Mucosa of rectum (tissue), 2 donors: ENCODE measurements at regions not wholly inside any gene's neighbourhood (a gene's known extent, or its start where the extent isn't known, plus 50 kb on each side); places are given as distances from the start of the nearest gene placed in this dataset.

ENCODE experiments used
- H3K27ac ChIP-seq, 2 donors: one replicate each; pipeline ENCODE4 v1.7.0; 2013; ENCODE audit warnings: inconsistent platforms in 2 of 2, low read depth in 2 of 2, low read length in 2 of 2
- H3K27me3 ChIP-seq, 2 donors: one replicate each; pipeline ENCODE4 v1.7.0; 2013; ENCODE audit warnings: low read length in 2 of 2; ENCODE audit not compliant: control insufficient read depth in 2 of 2, insufficient read depth in 2 of 2
- H3K36me3 ChIP-seq, 2 donors: one replicate each; pipeline ENCODE4 v1.7.0; 2013; ENCODE audit warnings: low read length in 2 of 2; ENCODE audit not compliant: control insufficient read depth in 2 of 2, insufficient read depth in 2 of 2
- H3K4me1 ChIP-seq, 2 donors: one replicate each; pipeline ENCODE4 v1.7.0; 2013; ENCODE audit warnings: low read length in 2 of 2, mild to moderate bottlenecking in 1 of 2; ENCODE audit not compliant: control insufficient read depth in 2 of 2, insufficient read depth in 2 of 2
- H3K4me3 ChIP-seq, 2 donors: one replicate each; pipeline ENCODE4 v1.7.0; 2013; ENCODE audit warnings: low read length in 2 of 2
- H3K9ac ChIP-seq, 2 donors: one replicate each; pipeline ENCODE4 v1.7.0; 2013; ENCODE audit warnings: low read length in 2 of 2, low read depth in 1 of 2, mild to moderate bottlenecking in 1 of 2
- H3K9me3 ChIP-seq, 2 donors: one replicate each; pipeline ENCODE4 v1.7.0; 2013; ENCODE audit warnings: low read length in 2 of 2; ENCODE audit not compliant: control insufficient read depth in 2 of 2
- donor health status: healthy.
- donor health status: Normal muscosa, but diverticular disease.

- Histone ChIP-seq H3K9ac (no peak overlapping the region), H3K9me3 (no peaks in the 10 kb centered on the region), H3K27ac (no peak overlapping the region), H3K36me3 (no peaks in the 10 kb centered on the region), H3K27me3 (no peaks in the 10 kb centered on the region), H3K4me3 (no peak overlapping the region), H3K4me1 (no peaks in the 10 kb centered on the region)
These were observed 488.6 kb upstream of the HS6ST1 start for GRCh38 chr2:128807317-128807716.

GRCh38 chr2:128808462-128809258 lies 490.0 kb upstream of the HS6ST1 start:
- Histone ChIP-seq H3K9ac (no peak overlapping the region), H3K27ac (no peak overlapping the region), H3K27me3 (no peaks in the 10 kb centered on the region), H3K9me3 (no peaks in the 10 kb centered on the region), H3K4me1 (no peaks in the 10 kb centered on the region), H3K36me3 (no peaks in the 10 kb centered on the region), H3K4me3 (no peak overlapping the region)

- no peak overlapping the region for H3K4me3 ChIP-seq
- no peaks in the 10 kb centered on the region for H3K36me3 ChIP-seq
These were observed 490.6 kb upstream of the HS6ST1 start for GRCh38 chr2:128809259-128809636.

GRCh38 chr2:128809880-128810279 lies 491.2 kb upstream of the HS6ST1 start:
- Histone ChIP-seq H3K27me3 (no peaks in the 10 kb centered on the region), H3K9ac (no peak overlapping the region), H3K4me1 (no peaks in the 10 kb centered on the region), H3K4me3 (no peak overlapping the region), H3K9me3 (no peaks in the 10 kb centered on the region), H3K36me3 (no peaks in the 10 kb centered on the region), H3K27ac (no peak overlapping the region)

More at GRCh38 chr2:128809259-128809636, 490.6 kb upstream of the HS6ST1 start:
- Histone ChIP-seq H3K9me3 (no peaks in the 10 kb centered on the region), H3K27me3 (no peaks in the 10 kb centered on the region), H3K9ac (no peak overlapping the region), H3K27ac (no peak overlapping the region), H3K4me1 (no peaks in the 10 kb centered on the region)

- Histone ChIP-seq H3K4me1 (no peaks in the 10 kb centered on the region), H3K4me3 (no peak overlapping the region), H3K27me3 (no peaks in the 10 kb centered on the region), H3K27ac (no peak overlapping the region), H3K36me3 (no peaks in the 10 kb centered on the region), H3K9me3 (no peaks in the 10 kb centered on the region), H3K9ac (no peak overlapping the region)
These were observed 493.7 kb upstream of the HS6ST1 start for GRCh38 chr2:128812183-128812940.

- H3K4me1 ChIP-seq, result no peaks in the 10 kb centered on the region
- no peaks in the 10 kb centered on the region for H3K36me3 ChIP-seq
- no peaks in the 10 kb centered on the region for H3K9me3 ChIP-seq
- H3K9ac ChIP-seq, result no peak overlapping the region
- H3K27me3 ChIP-seq, result no peaks in the 10 kb centered on the region
- H3K4me3 ChIP-seq, result no peak overlapping the region
- H3K27ac ChIP-seq, result no peak overlapping the region
These were observed 494.8 kb upstream of the HS6ST1 start for GRCh38 chr2:128813352-128814034.

GRCh38 chr2:128815248-128815647 lies 496.6 kb upstream of the HS6ST1 start:
- Histone ChIP-seq H3K9ac (no peak overlapping the region), H3K27me3 (no peaks in the 10 kb centered on the region), H3K9me3 (no peaks in the 10 kb centered on the region), H3K27ac (no peak overlapping the region), H3K4me1 (no peaks in the 10 kb centered on the region), H3K4me3 (no peak overlapping the region), H3K36me3 (no peaks in the 10 kb centered on the region)

GRCh38 chr2:128817171-128817570 lies 498.5 kb upstream of the HS6ST1 start:
- no peaks in the 10 kb centered on the region for H3K9me3 ChIP-seq
- no peak overlapping the region for H3K4me3 ChIP-seq
- H3K36me3 ChIP-seq, result no peaks in the 10 kb centered on the region
- H3K27me3 ChIP-seq, result no peaks in the 10 kb centered on the region
- no peak overlapping the region for H3K27ac ChIP-seq
- H3K4me1 ChIP-seq, result no peaks in the 10 kb centered on the region
- H3K9ac ChIP-seq, result no peak overlapping the region

GRCh38 chr2:128817813-128818212 lies 499.1 kb upstream of the HS6ST1 start:
- Histone ChIP-seq H3K9ac (no peak overlapping the region), H3K36me3 (no peaks in the 10 kb centered on the region), H3K4me1 (no peaks in the 10 kb centered on the region), H3K4me3 (no peak overlapping the region), H3K27me3 (no peaks in the 10 kb centered on the region), H3K9me3 (no peaks in the 10 kb centered on the region), H3K27ac (no peak overlapping the region)

- no peak overlapping the region for H3K9ac ChIP-seq
- no peaks in the 10 kb centered on the region for H3K9me3 ChIP-seq
- H3K4me3 ChIP-seq, result no peak overlapping the region
- H3K36me3 ChIP-seq, result no peaks in the 10 kb centered on the region
- no peaks in the 10 kb centered on the region for H3K4me1 ChIP-seq
- H3K27ac ChIP-seq, result no peak overlapping the region
- H3K27me3 ChIP-seq, result no peaks in the 10 kb centered on the region
These were observed 499.6 kb upstream of the HS6ST1 start for GRCh38 chr2:128818248-128818647.
